Midbrain (tissue), 1 donor: ENCODE measurements at regions not wholly inside any gene's neighbourhood (a gene's known extent, or its start where the extent isn't known, plus 50 kb on each side); places are given as distances from the start of the nearest gene placed in this dataset.

Source experiments
- DNase-seq: peaks from one replicate; lab custom pipeline; 2025; lab: John Stamatoyannopoulos, UW

DNA sequence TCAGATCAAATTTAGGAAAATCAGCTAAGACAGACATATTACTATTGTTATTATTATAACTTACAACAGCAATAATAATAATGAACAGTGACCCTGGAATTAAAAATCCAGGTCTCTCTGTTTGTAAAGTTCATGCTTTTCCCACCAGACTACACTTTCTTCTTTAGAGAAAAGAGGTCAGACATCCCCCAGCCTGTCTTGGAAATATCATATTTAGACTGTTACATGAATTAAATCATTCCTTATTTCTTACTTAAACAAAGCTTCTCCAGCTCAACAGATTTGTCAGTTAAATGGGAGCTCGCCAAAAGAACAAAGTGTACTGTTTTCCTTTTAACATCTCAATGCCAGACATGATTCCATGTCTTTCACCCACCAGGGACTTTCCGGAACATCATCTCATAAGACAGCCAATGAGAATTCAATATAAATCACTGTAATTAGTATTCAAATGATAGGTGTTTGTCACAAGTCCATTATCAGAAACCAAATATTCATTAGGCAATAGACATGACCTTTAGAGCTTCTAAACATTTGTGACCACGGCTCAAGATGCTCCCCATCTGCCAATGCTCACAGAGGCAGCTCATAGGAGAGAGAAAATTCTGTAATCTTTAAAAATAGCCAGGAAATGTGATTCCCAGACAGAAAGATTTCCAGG is 351.9 kb downstream of the ENC1 start:
- DNase-seq = no peak

GRCh38 chr5:74288038-74288437 is 352.5 kb downstream of the ENC1 start:
- no peak for DNase-seq

DNA sequence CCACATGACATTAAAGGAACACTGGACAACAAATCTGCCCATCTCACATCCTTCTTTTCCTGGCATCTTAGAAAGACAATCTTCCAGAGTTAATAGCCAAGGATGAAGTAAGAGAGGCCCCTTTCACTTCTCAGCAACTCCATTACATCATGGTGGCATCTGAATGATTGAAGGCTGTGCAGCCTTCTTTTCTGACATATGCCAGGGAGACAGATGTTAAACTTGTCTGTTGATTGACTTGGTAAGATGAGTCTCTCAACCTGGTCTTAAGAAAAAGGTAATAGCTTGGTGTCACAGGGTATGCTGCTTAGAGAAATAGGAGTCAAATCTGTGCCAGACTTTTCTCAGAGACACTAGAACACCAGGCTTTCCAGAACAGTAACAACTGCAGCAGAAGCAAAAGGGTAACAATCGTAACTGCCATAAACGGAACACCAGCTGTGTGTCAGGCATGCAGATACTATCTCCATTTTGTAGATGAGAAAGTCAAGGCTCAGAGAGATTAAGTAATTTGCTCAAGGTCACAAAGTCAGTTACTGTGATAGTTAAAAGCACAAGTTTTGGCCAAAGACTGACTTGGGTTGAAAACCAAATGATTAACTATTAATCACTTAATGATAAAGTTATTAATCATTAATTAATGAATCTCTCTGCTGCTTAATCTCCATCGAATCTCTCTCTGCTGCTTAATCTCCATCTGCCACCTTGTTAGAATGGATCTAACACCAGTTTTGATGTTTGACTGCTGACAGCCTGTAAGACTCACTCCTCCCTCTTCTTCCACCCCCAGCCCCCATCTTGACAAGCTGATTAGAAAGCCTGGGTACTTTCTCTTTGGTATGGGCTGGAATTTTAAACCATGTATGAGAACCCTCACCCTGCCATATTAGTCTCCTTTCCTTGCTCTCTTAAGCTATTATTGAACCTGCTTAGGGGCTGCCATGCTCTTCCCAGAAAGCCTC is 353.5 kb downstream of the ENC1 start:
- DNase-seq = no peak

GRCh38 chr5:74285675-74286280 is 354.8 kb downstream of the ENC1 start:
- DNase-seq = no peak

DNA sequence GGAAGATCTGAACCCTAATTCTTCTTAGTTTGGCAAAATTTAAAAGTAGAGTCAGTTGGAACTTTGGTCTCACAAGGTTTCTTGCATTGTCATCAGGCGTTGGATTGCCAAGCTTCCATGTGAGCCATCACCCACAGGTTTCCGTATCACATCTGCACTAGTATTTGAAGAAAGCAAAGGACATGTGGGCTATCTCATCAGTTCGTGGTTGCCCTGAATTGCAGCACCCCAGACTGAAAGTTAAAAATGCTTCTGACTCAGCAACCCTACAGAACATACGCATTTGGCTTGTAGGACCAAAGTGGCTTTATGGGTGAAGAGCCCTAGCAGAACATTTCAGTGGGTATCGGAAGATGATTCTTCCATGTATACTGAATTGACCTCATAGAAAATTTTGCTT is 358.0 kb downstream of the ENC1 start:
- no peak for DNase-seq

- DNase-seq = no peak
Observed at GRCh38 chr5:74281166-74281565, 359.4 kb downstream of the ENC1 start.

- no peak for DNase-seq
Observed at GRCh38 chr5:74280306-74280705, 360.2 kb downstream of the ENC1 start.

GRCh38 chr5:74279244-74279643 is 361.3 kb downstream of the ENC1 start:
- no peak for DNase-seq

DNA sequence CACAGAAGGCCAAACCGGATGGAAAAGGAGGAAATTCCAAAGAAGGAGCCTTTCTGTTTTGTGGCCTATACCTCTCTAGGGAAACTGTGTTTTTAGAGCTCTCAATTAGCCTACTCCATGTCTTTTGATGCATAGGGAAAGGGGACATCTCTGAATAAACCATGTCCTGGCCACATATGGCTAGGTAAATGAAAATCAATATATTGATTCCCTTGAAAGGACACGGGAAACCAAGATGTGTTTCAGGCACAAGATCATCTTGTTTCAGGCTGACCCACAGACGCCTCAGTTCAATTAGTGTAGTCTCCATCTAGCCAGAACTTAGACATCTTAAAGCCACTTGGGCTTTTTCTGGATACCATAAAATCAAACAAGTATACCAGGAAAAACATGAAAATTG is 363.1 kb downstream of the ENC1 start:
- no peak for DNase-seq

DNA sequence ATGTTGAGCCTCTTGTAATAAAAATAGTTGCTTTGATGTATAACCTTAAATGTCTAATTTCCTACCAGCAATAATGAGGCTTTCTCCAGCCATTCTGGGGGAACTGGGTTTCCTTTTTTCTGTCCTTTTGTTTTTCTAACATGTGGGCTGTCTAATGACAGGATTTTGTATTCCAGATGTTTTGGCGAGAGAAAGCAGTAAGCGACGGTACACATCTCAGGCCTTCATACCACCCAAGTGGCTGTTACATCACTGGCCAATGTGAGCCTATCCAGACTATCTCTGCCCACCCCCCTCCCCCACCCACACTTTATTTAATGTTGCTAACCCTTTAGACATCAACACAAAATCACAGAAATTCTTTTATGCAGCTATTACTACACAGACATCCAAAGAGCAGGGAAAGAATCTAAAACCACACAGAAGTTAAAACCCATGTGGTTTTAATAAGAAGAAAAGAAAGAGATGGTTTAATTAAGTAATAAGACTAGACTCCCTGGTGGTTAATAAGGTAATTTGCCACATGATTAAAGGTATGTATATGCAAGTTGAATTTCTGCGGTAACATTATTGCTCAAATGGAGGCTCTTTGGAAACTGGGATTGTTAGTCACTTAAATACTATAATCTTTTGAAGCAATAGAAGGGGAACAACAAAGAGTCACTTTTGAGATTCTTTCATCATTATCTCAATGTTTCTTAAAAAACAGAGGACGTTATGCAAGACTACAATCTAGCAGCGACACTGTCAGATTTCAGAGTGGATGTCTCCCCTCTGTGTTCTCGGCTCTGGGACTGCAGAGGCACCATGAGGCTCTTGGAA is 365.1 kb downstream of the ENC1 start:
- no peak for DNase-seq

DNA sequence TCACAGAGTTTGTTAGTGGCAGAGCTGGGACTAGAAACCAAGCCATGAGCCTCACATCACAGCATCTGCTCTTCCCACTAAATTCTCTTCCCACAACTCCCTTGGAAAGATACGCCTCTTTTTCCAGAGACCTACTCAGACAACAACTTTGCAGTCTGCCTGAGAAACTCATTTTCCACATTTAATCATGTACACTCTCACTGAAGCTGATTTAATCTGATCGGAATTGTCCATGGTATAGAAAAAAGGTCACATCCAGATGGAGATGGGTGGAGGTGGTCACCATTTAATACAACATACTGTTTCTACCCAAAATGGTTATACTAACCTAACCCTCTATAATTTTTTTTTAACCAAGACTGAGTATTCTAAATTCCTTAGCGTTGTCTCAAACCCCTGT is 366.2 kb downstream of the ENC1 start:
- DNase-seq = no peak

GRCh38 chr5:74272831-74273451 is 367.6 kb downstream of the ENC1 start:
- DNase-seq = no peak

DNA sequence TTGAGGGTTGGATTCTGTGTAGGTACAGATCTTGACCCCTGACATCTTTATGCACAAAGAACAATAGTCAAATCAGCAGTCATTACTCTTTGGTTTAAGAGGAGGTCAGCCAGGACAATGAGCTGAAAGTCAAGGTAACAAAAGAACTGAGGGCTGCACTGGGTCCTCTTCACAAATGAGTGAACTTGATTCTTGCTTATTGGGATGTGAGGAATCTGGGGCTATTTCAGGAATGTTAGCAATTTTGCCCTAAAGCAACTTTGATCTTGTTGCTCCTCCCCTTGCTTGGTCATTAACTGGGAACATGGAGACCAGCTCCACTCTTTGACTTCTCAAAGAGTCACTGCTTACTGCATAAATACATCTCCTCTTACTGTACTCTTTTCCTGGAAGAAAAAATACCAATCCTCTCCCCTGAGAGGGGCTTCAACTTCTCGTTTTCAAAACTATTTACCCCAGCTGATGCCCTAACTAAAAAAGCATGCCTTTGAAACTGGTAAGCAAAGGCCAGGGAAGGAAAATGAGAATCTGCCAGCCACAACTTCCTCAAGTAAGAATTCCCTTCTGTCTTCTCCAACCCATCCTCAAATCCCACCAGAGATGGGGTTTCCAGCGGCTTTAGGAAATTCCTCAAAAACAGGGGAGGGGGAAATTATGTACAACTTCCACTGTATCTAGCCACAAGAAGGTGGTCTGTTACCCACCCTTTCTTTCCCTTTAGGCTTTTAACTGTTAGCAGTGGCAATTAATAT is 368.3 kb downstream of the ENC1 start:
- DNase-seq = no peak

DNA sequence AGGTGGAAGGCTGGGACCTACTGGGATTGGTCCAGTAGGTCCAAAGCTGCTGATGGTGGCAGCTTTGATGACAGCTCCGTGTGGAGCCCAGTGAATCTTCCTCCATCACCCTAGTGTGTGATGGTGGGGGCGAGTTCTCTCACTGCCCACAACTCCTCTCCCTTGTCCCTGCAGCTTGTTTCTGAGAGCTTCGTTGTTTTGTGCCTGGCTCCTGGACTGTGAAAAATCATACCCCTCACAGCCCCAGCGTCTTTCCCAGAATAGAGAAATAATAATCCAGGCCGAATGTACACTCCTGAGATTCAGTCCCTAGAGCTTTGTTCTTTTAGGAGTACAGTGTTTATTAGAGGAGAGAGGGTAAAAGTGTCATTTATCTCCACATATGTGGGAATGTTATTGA is 372.2 kb downstream of the ENC1 start:
- no peak for DNase-seq

GRCh38 chr5:74266836-74267235 is 373.7 kb downstream of the ENC1 start:
- no peak for DNase-seq

DNA sequence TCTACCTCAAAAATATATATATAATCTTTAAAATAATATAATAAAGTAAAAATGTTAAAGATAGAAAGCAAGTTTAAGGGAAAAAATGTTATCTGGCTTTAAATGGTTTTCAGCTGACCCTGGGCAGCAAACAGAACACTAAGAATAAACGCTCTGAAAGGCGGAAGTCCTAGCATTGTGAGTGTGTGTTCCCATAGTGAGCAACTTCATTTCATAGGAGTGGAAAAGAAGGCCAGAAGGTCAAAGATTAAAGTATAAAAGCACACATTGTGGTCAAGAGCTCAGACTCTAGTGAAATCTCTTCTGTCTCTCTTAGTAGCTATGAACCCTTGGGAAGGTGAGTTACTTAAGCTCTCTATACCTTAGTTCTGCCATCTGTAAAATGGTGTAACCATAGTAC is 374.4 kb downstream of the ENC1 start:
- no peak for DNase-seq

GRCh38 chr5:74262544-74263207 is 377.9 kb downstream of the ENC1 start:
- DNase-seq = no peak

- no peak for DNase-seq
Observed at GRCh38 chr5:74261866-74262265, 378.7 kb downstream of the ENC1 start.

DNA sequence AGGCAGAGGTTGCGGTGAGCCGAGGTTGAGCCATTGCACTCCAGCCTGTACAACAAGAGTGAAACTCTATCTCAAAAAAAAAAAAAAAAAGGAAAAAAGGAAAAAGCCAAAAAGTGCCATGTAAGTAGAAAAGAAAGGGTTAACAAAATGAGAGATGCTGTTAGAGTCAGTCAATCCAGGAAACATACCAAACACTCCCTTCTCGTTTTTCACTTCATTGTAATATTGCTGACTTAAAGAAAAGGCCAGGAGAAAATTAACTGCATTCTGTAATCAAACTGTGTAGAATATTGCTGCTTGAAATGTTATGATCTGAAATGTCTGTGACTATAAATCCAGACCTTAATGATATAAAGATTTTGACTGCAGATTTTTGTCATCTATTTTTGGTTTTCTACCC is 379.1 kb downstream of the ENC1 start:
- DNase-seq = no peak

GRCh38 chr5:74259572-74259971 is 381.0 kb downstream of the ENC1 start:
- no peak for DNase-seq
